Mesendoderm (in vitro differentiated cells): ENCODE measurements at regions not wholly inside any gene's neighbourhood (a gene's known extent, or its start where the extent isn't known, plus 50 kb on each side); places are given as distances from the start of the nearest gene placed in this dataset.
A peak's percentile ranks its signal among the peaks of the same experiment; 100 is the strongest.

Experiments used
- DNase-seq: peaks from one replicate; pipeline ENCODE4 v3.0.0; 2013
- H2AK5ac ChIP-seq: 2 replicates; pipeline ENCODE4 v1.6.1; 2013; ENCODE audit warnings: low read length, inconsistent platforms
- H2BK120ac ChIP-seq: 2 replicates; pipeline ENCODE4 v1.6.1; 2013; ENCODE audit warnings: low read depth, mild to moderate bottlenecking, low read length, moderate library complexity, mixed read lengths
- H2BK15ac ChIP-seq: replicated peaks from 2 replicates; pipeline ENCODE4 v1.6.1; 2013; ENCODE audit warnings: low read depth, mild to moderate bottlenecking, moderate library complexity
- H2BK5ac ChIP-seq: 2 replicates; pipeline ENCODE4 v1.6.1; 2013; ENCODE audit warnings: low read length, inconsistent platforms
- H3K18ac ChIP-seq: 2 replicates; pipeline ENCODE4 v1.6.1; 2013; ENCODE audit warnings: mild to moderate bottlenecking, low read length, mixed read lengths
- H3K23ac ChIP-seq: one replicate; pipeline ENCODE4 v1.6.1; 2013; ENCODE audit warnings: low read length
- H3K27ac ChIP-seq: 2 replicates; pipeline ENCODE4 v1.5.1; 2013; ENCODE audit warnings: low read depth, mild to moderate bottlenecking, inconsistent platforms, low read length, moderate library complexity
- H3K27me3 ChIP-seq: 2 replicates; pipeline ENCODE4 v1.6.1; 2013; ENCODE audit warnings: low read length, control low read depth, mild to moderate bottlenecking, inconsistent platforms; ENCODE audit not compliant: insufficient read depth, poor library complexity
- H3K36me3 ChIP-seq: 2 replicates; pipeline ENCODE4 v1.6.1; 2013; ENCODE audit warnings: low read length, inconsistent platforms; ENCODE audit not compliant: control insufficient read depth, insufficient read depth
- H3K4ac ChIP-seq: one replicate; pipeline ENCODE4 v1.6.1; 2013; ENCODE audit warnings: low read depth, mild to moderate bottlenecking, low read length, moderate library complexity
- H3K4me1 ChIP-seq: 2 replicates; pipeline ENCODE4 v1.6.1; 2013; ENCODE audit warnings: low read depth, low read length, inconsistent platforms; ENCODE audit not compliant: control insufficient read depth
- H3K4me2 ChIP-seq: 2 replicates; pipeline ENCODE4 v1.6.1; 2013; ENCODE audit warnings: low read length
- H3K4me3 ChIP-seq: 2 replicates; pipeline ENCODE4 v1.5.1; 2013; ENCODE audit warnings: mild to moderate bottlenecking, low read length
- H3K56ac ChIP-seq: one replicate; pipeline ENCODE4 v1.6.1; 2013; ENCODE audit warnings: low read length
- H3K79me1 ChIP-seq: 2 replicates; pipeline ENCODE4 v1.6.1; 2013; ENCODE audit warnings: low read length, inconsistent platforms
- H3K79me2 ChIP-seq: 2 replicates; pipeline ENCODE4 v1.6.1; 2013; ENCODE audit warnings: mild to moderate bottlenecking, low read length; ENCODE audit not compliant: control insufficient read depth, insufficient read depth
- H3K9ac ChIP-seq: 2 replicates; pipeline ENCODE4 v1.6.1; 2013; ENCODE audit warnings: low read length, inconsistent platforms
- H4K5ac ChIP-seq: one replicate; pipeline ENCODE4 v1.6.1; 2013; ENCODE audit warnings: low read length
- H4K8ac ChIP-seq: one replicate; pipeline ENCODE4 v1.6.1; 2013; ENCODE audit warnings: low read depth, mild to moderate bottlenecking, control low read depth, low read length, moderate library complexity
- WGBS: extraction: QIAGEN DNeasy Blood & Tissue Kit; methylation state at CpG from one replicate; pipeline ENCODE4 v1.1.7; 2013; ENCODE audit warnings: low lambda C conversion rate, missing lambda C conversion rate; ENCODE audit not compliant: insufficient coverage; ENCODE audit errors: extremely low coverage; 5-methylcytosine and 5-hydroxymethylcytosine counted together

- no peak overlapping the region for H4K5ac ChIP-seq
- H2BK120ac ChIP-seq, result no peak overlapping the region
- no peak overlapping the region for H3K18ac ChIP-seq
- H2AK5ac ChIP-seq, result no peak overlapping the region
- H3K4me3 ChIP-seq, result no peak overlapping the region
- no peaks in the 10 kb centered on the region for H3K36me3 ChIP-seq
- H4K8ac ChIP-seq, result no peak overlapping the region
- no peaks in the 10 kb centered on the region for H3K4me1 ChIP-seq
- H3K27me3 ChIP-seq, result no peaks in the 10 kb centered on the region
- H3K23ac ChIP-seq, result no peak overlapping the region
- DNase-seq, result no peak
- no peak overlapping the region for H3K27ac ChIP-seq
- no peaks in the 10 kb centered on the region for H3K79me2 ChIP-seq
- no peak overlapping the region for H2BK15ac ChIP-seq
- H3K56ac ChIP-seq, result no peak overlapping the region
- no peak overlapping the region for H2BK5ac ChIP-seq
- H3K4ac ChIP-seq, result no peak overlapping the region
- no peaks in the 10 kb centered on the region for H3K79me1 ChIP-seq
- H3K9ac ChIP-seq, result no peak overlapping the region
- WGBS, result no CpG with 5 or more reads among the region's 4 CpGs
- H3K4me2 ChIP-seq, result no peak overlapping the region
These were observed 597.0 kb upstream of the RGS18 start for GRCh38 chr1:191561276-191561675.

GRCh38 chr1:191564275-191564674, 594.0 kb upstream of the RGS18 start:
- Histone ChIP-seq H2AK5ac (no peak overlapping the region), H2BK120ac (no peak overlapping the region), H3K18ac (no peak overlapping the region), H3K27ac (no peak overlapping the region), H4K5ac (no peak overlapping the region), H3K27me3 (no peaks in the 10 kb centered on the region), H3K4me2 (no peak overlapping the region), H3K4ac (no peak overlapping the region), H3K4me1 (no peaks in the 10 kb centered on the region), H4K8ac (no peak overlapping the region), H3K4me3 (no peak overlapping the region), H3K79me1 (no peaks in the 10 kb centered on the region), H3K56ac (no peak overlapping the region), H3K23ac (no peak overlapping the region), H2BK15ac (no peak overlapping the region), H3K79me2 (no peaks in the 10 kb centered on the region), H3K9ac (no peak overlapping the region), H3K36me3 (no peaks in the 10 kb centered on the region), H2BK5ac (no peak overlapping the region)
- 100% methylated on average over 1 of the region's 2 CpGs for WGBS
- DNase-seq, result no peak

GRCh38 chr1:191572479-191572878, 585.8 kb upstream of the RGS18 start:
- H3K36me3 ChIP-seq, result no peaks in the 10 kb centered on the region
- no peak for DNase-seq
- no peak overlapping the region for H3K18ac ChIP-seq
- no peak overlapping the region for H4K5ac ChIP-seq
- H3K9ac ChIP-seq, result no peak overlapping the region
- H3K4me1 ChIP-seq, result no peaks in the 10 kb centered on the region
- no peak overlapping the region for H3K4me3 ChIP-seq
- no peaks in the 10 kb centered on the region for H3K27me3 ChIP-seq
- no peak overlapping the region for H2AK5ac ChIP-seq
- no peaks in the 10 kb centered on the region for H3K79me2 ChIP-seq
- H2BK5ac ChIP-seq, result no peak overlapping the region
- H4K8ac ChIP-seq, result no peak overlapping the region
- no peaks in the 10 kb centered on the region for H3K79me1 ChIP-seq
- no peak overlapping the region for H3K56ac ChIP-seq
- H2BK120ac ChIP-seq, result no peak overlapping the region
- H3K4ac ChIP-seq, result no peak overlapping the region
- no peak overlapping the region for H2BK15ac ChIP-seq
- H3K4me2 ChIP-seq, result no peak overlapping the region
- no peak overlapping the region for H3K23ac ChIP-seq
- H3K27ac ChIP-seq, result no peak overlapping the region

GRCh38 chr1:191575180-191575579, 583.1 kb upstream of the RGS18 start:
- Histone ChIP-seq H3K4ac (no peak overlapping the region), H3K23ac (no peak overlapping the region), H2BK5ac (no peak overlapping the region), H3K36me3 (no peaks in the 10 kb centered on the region), H3K9ac (no peak overlapping the region), H3K27ac (no peak overlapping the region), H2BK120ac (no peak overlapping the region), H2BK15ac (no peak overlapping the region), H3K4me3 (no peak overlapping the region), H4K8ac (no peak overlapping the region), H3K79me2 (no peaks in the 10 kb centered on the region), H4K5ac (no peak overlapping the region), H2AK5ac (no peak overlapping the region), H3K27me3 (no peaks in the 10 kb centered on the region), H3K56ac (no peak overlapping the region), H3K4me2 (no peak overlapping the region), H3K79me1 (no peaks in the 10 kb centered on the region), H3K18ac (peak overlapping the region; percentile 28), H3K4me1 (no peaks in the 10 kb centered on the region)
- no peak for DNase-seq
- WGBS, result no CpG with 5 or more reads among the region's 3 CpGs

- Histone ChIP-seq H3K56ac (no peak overlapping the region), H3K4me1 (no peaks in the 10 kb centered on the region), H3K4ac (no peak overlapping the region), H3K23ac (no peak overlapping the region), H3K4me2 (no peak overlapping the region), H2BK5ac (no peak overlapping the region), H2BK120ac (no peak overlapping the region), H3K36me3 (no peaks in the 10 kb centered on the region), H2BK15ac (no peak overlapping the region), H2AK5ac (no peak overlapping the region), H3K18ac (no peak overlapping the region), H4K8ac (no peak overlapping the region), H3K27ac (no peak overlapping the region), H3K4me3 (no peak overlapping the region), H3K27me3 (no peaks in the 10 kb centered on the region), H3K79me2 (no peaks in the 10 kb centered on the region), H4K5ac (no peak overlapping the region), H3K9ac (no peak overlapping the region), H3K79me1 (no peaks in the 10 kb centered on the region)
- no CpG with 5 or more reads among the region's 3 CpGs for WGBS
- DNase-seq, result no peak
These were observed 582.5 kb upstream of the RGS18 start for GRCh38 chr1:191575746-191576145.

GRCh38 chr1:191577213-191577612, 581.0 kb upstream of the RGS18 start:
- Histone ChIP-seq H3K56ac (no peak overlapping the region), H2BK15ac (no peak overlapping the region), H3K4me2 (no peak overlapping the region), H2AK5ac (no peak overlapping the region), H3K18ac (no peak overlapping the region), H3K9ac (no peak overlapping the region), H4K8ac (no peak overlapping the region), H3K4me3 (no peak overlapping the region), H3K4ac (no peak overlapping the region), H3K79me1 (no peaks in the 10 kb centered on the region), H3K4me1 (no peaks in the 10 kb centered on the region), H3K27me3 (no peaks in the 10 kb centered on the region), H2BK5ac (no peak overlapping the region), H3K27ac (no peak overlapping the region), H3K79me2 (no peaks in the 10 kb centered on the region), H3K23ac (no peak overlapping the region), H2BK120ac (no peak overlapping the region), H4K5ac (no peak overlapping the region), H3K36me3 (no peaks in the 10 kb centered on the region)
- no CpG with 5 or more reads among the region's 4 CpGs for WGBS
- no peak for DNase-seq
